NAMALWA (cell line): ENCODE measurements at regions not wholly inside any gene's neighbourhood (a gene's known extent, or its start where the extent isn't known, plus 50 kb on each side); places are given as distances from the start of the nearest gene placed in this dataset.
"Not testable (repeated sequence)": the region's sequence is repeated elsewhere in the genome, so short reads cannot be mapped to it uniquely, and the experiment has no call there.

ENCODE experiments used
- DNase-seq: peaks from one replicate; pipeline ENCODE4 v3.0.0-alpha.2; 2015; ENCODE audit warnings: low spot score

- no peak for DNase-seq
Observed at GRCh38 chr3:25844891-25845290, 55.0 kb downstream of the OXSM start.

- no peak for DNase-seq
Observed at GRCh38 chr3:25846282-25846681, 56.4 kb downstream of the OXSM start.

GRCh38 chr3:25849091-25849490 lies 59.2 kb downstream of the OXSM start:
- no peak for DNase-seq

- no peak for DNase-seq
Observed at GRCh38 chr3:25849641-25850385, 59.9 kb downstream of the OXSM start.

GRCh38 chr3:25851693-25852259 lies 61.9 kb downstream of the OXSM start:
- not testable (repeated sequence) for DNase-seq

- no peak for DNase-seq
Observed at GRCh38 chr3:25854214-25854613, 64.3 kb downstream of the OXSM start.

GRCh38 chr3:25854635-25855034 lies 64.7 kb downstream of the OXSM start:
- no peak for DNase-seq

- no peak for DNase-seq
Observed at GRCh38 chr3:25855266-25855784, 65.4 kb downstream of the OXSM start.

GRCh38 chr3:25856902-25857518 lies 67.1 kb downstream of the OXSM start:
- DNase-seq: peak; percentile 69

GRCh38 chr3:25861566-25861965 lies 71.7 kb downstream of the OXSM start:
- DNase-seq: no peak

GRCh38 chr3:25863011-25863415 lies 73.1 kb downstream of the OXSM start:
- DNase-seq: no peak

GRCh38 chr3:25863416-25863959 lies 73.6 kb downstream of the OXSM start:
- DNase-seq: peak; percentile 43

GRCh38 chr3:25870452-25870851 lies 80.6 kb downstream of the OXSM start:
- no peak for DNase-seq

- DNase-seq: no peak
Observed at GRCh38 chr3:25872200-25872877, 82.4 kb downstream of the OXSM start.

GRCh38 chr3:25883492-25883891 lies 93.6 kb downstream of the OXSM start:
- DNase-seq: no peak

- no peak for DNase-seq
Observed at GRCh38 chr3:25884981-25885380, 95.1 kb downstream of the OXSM start.

- DNase-seq: no peak
Observed at GRCh38 chr3:25885544-25885943, 95.7 kb downstream of the OXSM start.

- DNase-seq: no peak
Observed at GRCh38 chr3:25887907-25888306, 98.0 kb downstream of the OXSM start.

- no peak for DNase-seq
Observed at GRCh38 chr3:25888892-25889524, 99.1 kb downstream of the OXSM start.

GRCh38 chr3:25889525-25889917 lies 99.6 kb downstream of the OXSM start:
- no peak for DNase-seq

GRCh38 chr3:25894101-25894500 lies 104.2 kb downstream of the OXSM start:
- DNase-seq: no peak

GRCh38 chr3:25895031-25895430 lies 105.1 kb downstream of the OXSM start:
- no peak for DNase-seq
